ENCODE measurements at regions not wholly inside any gene's neighbourhood (a gene's known extent, or its start where the extent isn't known, plus 50 kb on each side); places are given as distances from the start of the nearest gene placed in this dataset.
"Not testable (repeated sequence)": the region's sequence is repeated elsewhere in the genome, so short reads cannot be mapped to it uniquely, and the experiment has no call there.

DNA sequence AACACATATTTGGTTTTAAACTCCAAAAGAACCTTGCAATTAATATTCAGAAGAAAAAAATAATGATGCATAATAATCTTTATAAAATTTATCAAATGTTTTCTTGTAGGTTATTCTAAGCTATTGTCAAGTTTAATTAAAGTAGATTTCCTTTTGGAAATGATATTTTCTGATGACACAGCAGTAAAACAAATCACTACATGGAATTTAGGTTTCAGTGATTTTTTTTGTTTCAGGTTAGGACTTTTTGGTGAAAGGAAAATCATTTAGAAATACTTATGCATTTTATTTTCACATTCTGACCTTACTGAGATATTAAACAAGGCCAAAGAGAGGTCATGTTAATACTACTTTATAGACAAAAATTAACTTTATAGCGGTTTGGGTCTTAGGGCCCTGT, 1067.2 kb downstream of the TMTC2 start:
- ATAC-seq, result no peak
- intact Hi-C loops (cut with micrococcal nuclease), result no loop called here
- DNase-seq, result no peak

DNA sequence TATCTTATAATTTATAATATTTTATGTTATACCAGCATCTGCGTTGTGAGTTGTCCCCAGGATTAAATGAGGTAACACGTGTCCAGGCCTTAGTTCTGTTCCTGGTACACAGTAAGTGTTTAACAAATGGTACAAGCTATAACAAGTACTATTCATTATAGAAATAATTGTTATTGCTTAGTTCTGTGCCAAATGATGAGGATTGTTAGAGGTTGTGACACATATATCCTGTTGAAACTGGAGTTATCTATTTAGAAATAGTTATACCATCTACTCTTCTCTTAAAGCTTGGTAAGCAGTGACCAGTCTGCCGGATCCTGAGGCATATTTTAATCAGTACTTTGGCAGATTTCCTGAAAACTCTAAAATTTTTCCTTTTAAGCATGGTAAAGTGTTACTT, 1066.5 kb downstream of the TMTC2 start:
- DNase-seq (no peak), ATAC-seq (no peak)
- intact Hi-C loops (cut with micrococcal nuclease), result no loop called here

DNA sequence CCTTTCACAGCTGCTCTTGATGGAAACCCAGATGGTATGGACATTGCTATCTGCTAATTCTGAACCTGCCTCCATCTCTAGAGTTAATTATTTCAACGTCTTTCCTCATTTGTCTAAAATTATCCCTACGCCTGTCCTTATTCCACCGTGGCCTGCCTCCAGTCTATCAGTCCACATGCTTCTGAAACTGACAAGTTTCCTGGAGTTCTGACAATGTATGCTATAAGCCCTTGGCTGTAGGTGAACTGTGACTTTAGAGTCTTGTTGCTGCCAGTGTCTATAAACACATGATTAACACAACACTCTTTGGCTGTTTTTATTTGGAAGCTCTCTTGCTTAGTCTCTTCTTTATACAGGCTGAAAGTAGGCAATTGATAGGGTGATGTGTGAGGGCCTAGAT, 1052.9 kb downstream of the TMTC2 start:
- intact Hi-C loops (cut with micrococcal nuclease), result no loop called here
- peak; percentile 99 for ATAC-seq
- DNase-seq, result peak; percentile 26

DNA sequence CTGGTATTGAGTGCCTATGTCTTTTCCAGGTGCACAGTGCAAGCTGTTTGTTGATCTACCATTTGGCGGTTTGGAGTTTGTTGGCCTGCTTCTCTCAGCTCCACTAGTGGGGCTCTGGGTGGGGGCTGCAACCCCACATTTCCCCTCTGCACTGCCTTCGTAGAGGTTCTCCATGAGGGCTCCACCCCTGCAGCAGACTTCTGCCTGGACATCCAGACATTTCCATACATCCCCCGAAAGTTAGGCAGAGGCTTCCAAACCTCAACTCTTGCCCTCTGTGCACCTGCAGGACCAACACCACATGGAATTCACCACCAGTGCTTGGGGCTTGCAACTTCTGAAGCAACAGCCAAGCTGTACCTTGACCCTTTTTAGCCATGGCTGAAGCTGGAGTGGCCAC, 1024.1 kb downstream of the TMTC2 start:
- no peak for DNase-seq
- intact Hi-C loops (cut with micrococcal nuclease), result no loop called here
- no peak for ATAC-seq

DNA sequence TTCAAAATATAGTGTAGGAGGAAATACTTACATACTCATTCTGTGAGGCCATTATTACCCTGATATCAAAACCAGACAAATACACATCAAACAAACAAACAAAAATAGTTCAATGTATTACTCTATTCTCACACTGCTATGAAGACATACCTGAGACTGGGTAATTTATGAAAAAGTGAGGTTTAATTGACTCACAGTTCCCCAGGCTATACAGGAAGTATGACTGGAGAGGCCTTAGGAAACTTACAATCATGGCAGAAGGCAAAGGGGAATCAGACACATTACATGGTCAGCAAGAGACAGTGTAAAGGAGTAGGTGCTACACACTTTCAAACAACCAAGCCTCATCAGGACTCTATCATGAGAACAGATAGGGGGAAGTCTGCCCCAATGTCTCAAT, 1023.2 kb downstream of the TMTC2 start:
- no peak for DNase-seq
- intact Hi-C loops (cut with micrococcal nuclease), result no loop called here
- no peak for ATAC-seq

DNA sequence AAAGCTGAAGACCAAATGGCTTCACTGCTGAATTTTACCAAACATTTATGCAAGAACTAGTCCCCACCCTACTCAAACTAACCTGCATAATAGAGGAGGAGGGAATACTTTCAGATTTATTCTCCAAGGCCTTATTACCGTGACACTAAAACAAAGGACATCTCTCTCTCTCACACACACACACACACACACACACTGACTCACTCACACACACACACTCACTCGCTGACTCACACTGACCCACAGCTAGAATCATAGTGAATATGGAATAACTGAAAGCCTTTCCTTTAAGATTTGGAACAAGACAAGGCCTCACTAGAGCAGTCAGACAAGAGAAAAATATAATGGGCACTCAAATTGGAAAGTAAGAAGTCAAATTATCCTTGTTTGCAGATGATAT, 1014.1 kb downstream of the TMTC2 start:
- intact Hi-C loops (cut with micrococcal nuclease), result no loop called here
- no peak for DNase-seq
- no peak for ATAC-seq

DNA sequence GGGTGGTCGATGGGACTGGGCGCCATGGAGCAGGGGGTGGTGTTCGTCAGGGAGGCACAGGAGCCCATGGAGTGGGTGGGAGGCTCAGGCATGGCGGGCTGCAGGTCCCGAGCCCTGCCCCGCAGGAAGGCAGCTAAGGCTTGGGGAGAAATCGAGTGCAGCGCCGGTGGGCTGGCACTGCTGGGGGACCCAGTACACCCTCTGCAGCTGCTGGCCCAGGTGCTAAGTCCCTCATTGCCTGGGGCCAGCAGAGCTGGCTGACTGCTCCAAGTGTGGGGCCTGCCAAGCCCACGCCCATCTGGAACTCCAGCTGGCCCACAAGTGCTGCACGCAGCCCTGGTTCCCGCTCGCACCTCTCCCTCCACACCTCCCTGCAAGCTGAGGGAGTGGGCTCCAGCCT, 1009.6 kb downstream of the TMTC2 start:
- ATAC-seq; DNase-seq; intact Hi-C loops (cut with micrococcal nuclease): not testable (repeated sequence)

DNA sequence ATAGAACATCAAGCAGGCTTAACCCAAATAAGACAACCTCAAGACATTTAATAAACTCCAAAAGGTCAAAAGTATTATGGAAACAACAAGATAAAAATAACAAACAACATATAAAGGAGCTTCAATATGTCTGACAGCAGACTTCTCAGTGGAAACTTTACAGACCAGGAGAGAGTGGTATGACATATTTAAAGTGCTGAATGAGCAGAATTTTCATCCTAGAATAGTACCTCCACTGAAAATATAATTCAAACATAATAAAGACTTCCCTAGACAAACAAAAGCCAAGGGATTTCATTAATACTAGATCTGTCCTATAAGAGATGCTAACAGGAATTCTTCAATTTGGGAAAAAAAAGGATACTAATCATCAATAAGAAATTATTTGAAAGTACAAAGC, 1005.0 kb downstream of the TMTC2 start:
- no peak for ATAC-seq
- intact Hi-C loops (cut with micrococcal nuclease), result no loop called here
- DNase-seq, result no peak

DNA sequence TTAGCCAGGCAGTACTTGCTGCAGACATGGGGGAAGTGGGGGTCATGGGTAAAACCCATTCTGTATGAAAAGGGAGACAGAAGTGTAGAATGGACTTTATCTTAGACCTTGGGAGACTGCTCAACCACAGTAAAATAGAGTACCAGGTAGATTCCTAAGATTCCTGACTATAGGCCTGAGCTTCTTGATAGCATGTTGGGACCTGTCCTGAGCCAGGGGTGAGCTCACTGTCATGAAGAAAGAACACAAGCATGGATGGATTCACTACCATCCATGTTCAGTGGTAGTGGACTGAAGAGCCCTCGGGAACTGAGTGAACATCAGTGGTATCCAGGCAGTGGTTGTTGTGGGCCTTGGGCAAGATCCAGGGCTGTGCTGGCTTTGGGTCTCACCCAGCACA, 1003.8 kb downstream of the TMTC2 start:
- intact Hi-C loops (cut with micrococcal nuclease), result no loop called here
- DNase-seq, result no peak
- ATAC-seq, result no peak

DNA sequence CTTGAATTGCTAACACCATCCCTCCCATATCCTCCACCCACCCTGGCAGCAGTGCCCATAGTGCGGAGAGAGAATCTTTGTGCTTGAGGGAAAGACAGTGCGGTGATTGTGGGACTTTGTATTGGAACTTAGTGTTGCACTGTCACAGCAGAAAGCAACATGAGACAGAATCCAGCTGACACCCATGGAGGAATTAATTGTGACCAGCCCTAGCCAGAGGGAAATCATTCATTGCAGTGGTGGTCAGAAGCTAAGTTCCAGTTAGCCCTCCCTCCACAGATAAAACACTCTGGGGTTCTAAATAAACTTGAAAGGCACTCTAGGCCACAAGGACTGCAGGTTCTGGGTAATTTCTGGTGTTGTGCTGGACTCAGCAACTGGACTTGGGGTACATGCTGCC, 1002.6 kb downstream of the TMTC2 start:
- intact Hi-C loops (cut with micrococcal nuclease), result no loop called here
- DNase-seq (no peak), ATAC-seq (no peak)

DNA sequence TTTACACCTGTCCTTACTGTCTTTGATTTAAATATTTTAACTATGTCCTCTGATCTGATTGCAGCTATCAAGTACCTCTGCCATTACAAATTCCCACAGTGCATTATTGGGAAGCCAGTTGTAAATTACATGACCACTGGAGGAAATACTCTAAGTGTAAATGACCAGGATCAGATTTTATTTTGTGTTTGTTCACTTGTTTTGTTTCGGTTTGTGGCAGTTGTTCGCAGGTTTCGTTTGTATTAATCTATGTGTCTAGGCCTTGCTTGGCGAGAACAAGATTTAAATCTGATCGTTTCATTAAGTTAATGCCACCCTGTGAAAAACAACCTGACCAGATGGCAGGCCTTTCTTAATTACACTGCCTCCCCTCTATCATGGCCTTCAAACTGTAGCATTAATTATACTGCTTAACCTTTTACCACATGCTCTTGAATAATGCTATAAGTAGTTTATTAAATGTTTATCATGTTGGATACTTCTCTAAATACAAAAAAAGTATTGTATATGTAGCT, 990.1 kb downstream of the TMTC2 start:
- no peak for DNase-seq
- intact Hi-C loops (cut with micrococcal nuclease), result no loop called here
- no peak for ATAC-seq

DNA sequence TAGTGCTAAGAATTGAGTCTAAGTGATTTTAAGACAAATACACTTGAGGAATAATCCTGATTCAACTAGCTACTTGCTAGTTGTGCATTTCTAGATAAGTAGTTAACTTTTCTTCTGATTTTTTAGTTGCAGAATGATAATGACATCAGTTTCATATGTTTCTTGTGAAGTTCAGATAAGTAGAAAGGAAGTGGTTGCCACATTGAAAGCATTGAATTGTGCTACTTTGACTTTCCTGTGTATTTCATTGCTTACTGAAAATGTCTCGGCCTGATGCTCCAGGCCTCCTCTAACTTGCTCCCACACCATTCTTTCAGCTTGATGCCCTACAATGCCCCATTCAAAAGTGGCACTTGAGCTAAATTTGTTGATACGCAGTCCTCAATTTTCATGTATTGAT, 980.0 kb downstream of the TMTC2 start:
- ATAC-seq (no peak), DNase-seq (no peak)
- intact Hi-C loops (cut with micrococcal nuclease), result no loop called here

DNA sequence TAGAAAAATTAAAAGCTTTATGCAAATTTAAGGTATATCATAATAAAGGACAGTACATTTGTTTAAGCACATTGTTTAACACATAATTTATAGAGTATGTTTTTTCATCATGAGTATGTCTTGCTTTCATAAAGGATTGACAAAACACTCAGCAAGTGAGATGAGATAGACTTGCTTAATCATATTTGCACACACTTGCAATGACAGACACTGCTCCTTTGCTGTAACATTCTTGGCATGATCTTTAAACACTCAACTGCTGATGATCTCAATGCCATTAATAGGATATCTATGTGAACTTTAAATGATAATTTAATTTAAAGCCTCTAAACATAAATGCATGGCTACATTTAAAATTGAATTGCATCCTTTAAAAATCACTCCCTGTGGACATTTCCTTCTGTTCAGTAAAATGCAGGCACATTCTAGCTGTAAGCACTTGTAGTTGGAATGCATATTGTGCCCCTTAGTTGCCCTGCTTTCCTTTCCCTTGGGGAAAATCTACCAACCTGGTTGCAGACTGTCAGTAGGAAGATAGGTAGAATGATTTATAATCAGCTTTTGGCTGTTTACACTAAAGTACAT, 979.0 kb downstream of the TMTC2 start:
- DNase-seq, result no peak
- intact Hi-C loops (cut with micrococcal nuclease), result no loop called here
- no peak for ATAC-seq

DNA sequence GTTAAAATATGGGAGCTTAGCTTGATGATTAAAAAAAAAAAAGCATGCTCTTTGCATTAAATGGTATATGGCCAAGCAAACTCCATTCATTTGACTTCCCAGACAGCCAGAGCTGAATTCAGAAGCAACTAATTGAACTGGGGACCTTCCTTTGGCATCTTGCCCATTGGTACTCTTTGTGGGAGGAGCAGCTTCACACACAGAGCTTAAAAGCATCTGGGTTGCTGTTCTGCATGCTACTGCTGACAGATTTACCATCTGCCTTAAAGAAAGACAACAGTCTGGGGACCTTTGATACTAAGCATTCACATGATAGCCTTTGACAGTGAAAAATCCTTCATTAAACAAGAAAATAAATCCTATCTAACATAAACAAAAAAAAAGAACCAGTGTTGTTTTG, 977.9 kb downstream of the TMTC2 start:
- ATAC-seq, result no peak
- intact Hi-C loops (cut with micrococcal nuclease), result no loop called here
- DNase-seq, result no peak

DNA sequence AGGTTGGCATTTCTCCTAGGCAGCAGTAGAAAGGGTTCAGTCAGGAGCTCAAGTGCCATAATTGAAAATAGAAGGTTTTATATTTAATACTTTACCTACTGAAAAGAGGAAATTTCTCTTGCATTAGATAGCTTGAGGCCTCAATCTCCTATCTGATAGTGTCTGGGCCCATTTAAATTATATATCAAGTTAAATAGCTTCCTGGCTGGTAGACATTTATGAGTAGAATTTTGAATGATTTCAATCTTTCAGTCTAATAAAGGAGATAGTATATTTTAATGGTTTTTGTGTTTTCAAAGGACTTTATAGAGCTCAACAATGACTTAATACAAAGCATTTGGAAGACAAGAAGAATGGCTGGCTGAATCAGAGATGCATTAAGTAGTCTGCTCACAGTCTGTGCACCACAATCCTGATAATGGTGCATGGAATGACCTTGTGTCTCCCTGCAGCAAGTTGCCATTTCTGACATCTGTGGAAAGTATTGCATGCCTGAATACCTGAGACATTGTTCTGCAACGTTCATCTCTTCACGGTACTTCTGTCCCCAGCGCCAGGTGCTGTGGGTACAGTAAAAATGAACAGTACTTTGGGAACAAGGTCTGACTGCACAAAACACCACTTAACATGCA, 974.1 kb downstream of the TMTC2 start:
- intact Hi-C loops (cut with micrococcal nuclease), result no loop called here
- no peak for DNase-seq
- ATAC-seq, result no peak

DNA sequence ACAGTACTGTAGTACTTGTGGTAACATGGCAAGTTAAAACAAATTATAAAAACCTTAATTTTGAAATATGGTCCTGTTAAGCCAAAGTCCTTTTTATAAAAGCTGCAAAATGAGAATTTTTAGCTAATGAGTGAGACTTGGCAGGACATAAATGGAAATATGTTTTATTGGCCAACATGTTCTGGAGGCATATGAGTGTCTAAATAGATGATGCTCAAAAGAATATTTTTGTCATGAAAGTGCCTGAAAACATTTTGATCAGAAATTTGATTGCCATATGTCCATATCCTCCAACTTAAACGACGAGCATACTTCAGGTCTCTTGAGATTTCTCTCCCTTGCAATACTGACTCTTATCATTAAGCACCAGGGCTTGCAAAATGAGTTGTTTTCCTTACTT, 972.6 kb downstream of the TMTC2 start:
- DNase-seq, result no peak
- ATAC-seq, result no peak
- intact Hi-C loops (cut with micrococcal nuclease), result no loop called here

DNA sequence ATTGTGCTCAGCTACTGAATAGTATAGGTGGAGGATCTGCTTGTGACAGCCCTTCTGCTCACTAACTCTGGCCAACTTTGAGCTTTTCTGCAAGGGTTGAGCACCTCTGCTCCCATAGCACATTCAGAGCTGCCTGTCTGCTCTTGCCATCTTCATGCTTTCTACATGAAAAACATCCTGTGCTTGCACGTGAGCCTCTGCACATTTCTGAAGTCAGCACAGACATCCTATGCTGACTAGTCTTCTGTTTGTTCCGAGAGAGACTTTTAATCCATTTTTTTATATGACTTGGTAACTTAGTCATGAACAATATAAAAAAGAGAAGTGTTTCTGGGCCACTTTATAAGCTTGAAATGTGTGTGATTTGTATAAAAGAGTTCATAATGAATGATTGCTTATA, 969.3 kb downstream of the TMTC2 start:
- no peak for DNase-seq
- intact Hi-C loops (cut with micrococcal nuclease), result no loop called here
- ATAC-seq, result no peak

DNA sequence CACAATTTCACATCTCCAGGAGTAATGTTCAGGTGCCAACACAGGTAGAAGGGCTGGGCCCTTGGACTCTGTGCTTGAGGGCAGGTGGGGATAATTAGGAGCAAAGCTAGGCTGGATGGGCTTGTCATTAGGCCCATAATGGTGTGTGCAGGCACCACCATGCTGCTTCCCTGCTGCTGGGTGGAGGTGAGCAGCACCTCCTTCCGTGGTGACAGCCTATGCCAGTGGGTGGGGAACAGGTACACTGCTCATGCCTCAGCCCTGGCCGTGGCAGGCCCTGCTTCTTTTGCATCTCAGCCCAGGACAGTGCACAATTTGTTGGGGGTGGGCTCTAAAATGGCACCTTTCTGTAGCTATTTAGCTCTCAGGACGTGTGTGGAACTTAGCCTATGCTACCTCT, 955.5 kb downstream of the TMTC2 start:
- intact Hi-C loops (cut with micrococcal nuclease), result no loop called here
- ATAC-seq (no peak), DNase-seq (no peak)

DNA sequence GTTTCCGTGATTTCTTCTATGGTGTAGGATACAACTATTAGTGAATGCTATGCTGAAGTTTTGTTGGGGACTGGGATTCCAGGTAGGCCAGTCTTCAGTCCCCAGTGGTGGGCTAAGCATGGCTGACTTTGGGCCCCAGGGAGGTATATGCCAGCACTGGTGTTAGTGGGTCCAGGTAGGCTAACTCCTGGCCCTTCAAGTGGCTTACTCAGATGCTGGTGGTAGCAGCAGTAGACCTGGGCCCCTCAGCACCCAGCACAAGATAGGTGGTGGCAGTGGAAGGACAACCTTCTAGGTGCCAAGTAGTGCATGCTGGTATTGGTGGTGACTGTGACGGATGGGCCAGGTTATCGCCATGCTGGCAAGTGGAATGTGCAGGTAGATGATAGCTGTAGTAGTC, 955.1 kb downstream of the TMTC2 start:
- intact Hi-C loops (cut with micrococcal nuclease), result no loop called here
- no peak for DNase-seq

DNA sequence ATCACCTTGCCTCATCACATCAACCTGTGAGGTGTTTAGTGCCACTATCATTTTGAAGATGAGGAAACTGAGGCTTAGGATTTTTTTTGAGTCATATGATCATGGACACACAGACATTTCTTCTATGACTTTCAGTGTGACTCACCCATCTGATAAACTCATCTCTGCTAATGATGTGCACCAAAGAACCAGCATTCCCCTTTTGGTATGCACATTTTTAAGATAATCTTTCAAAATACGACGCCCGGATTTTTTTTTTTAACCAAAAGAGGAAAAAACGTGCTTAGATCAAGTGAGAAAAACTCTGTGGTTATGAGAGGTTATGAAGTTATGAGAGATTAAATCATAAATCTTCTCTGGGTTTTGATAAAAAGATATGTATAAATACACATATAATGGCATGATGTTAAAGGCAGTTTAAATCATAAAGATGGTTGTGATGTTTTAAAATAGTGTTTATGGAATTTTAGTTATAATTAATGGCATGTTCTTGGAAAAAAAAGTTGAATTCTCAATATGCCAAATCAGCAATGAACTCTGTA, 948.1 kb downstream of the TMTC2 start:
- intact Hi-C loops (cut with micrococcal nuclease), result no loop called here
- ATAC-seq (no peak), DNase-seq (no peak)

More for the DNA sequence above, 955.1 kb downstream of the TMTC2 start:
- no peak for ATAC-seq

DNA sequence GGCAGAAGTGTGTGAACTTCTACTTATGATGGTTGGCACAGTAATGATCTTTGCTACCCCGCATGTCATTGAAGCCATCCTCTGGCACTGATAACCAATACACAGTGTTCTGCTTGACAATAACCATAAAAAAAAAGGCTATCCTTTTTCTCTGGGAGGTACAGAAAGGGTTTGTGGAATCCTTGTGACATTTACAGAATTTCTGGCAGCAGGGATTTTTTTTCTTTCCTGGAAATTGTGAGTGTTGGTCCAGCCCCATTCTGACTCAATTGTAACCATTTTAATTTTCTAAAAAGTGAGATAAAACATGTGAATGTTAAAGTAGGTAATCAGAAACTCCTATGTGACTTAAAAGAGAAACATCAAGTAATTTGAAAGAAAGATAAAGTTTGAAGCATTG, 943.8 kb downstream of the TMTC2 start:
- ATAC-seq, result no peak
- DNase-seq, result no peak
- intact Hi-C loops (cut with micrococcal nuclease), result no loop called here

Data from left ventricle myocardium superior (tissue), 1 donor.